ENCODE measurements at regions not wholly inside any gene's neighbourhood (a gene's known extent, or its start where the extent isn't known, plus 50 kb on each side); places are given as distances from the start of the nearest gene placed in this dataset.

DNA sequence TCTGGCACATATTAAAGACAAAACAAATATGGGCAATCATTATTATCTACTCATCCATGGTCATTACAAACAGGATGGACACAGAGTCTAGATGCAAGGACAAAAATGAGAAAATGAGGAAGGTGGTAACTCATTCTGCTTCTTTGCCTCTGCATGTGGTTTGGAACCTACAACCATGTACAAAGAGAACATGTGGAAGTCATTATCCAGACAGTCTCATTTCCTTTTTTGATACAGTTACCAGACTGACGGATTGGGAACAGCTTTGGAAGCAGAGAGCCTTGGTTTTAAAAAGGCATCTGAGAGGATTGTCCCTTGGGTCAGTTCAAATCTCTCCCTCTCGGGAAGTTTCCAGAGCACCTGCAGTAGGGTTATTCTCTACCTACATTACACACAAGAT, 433.4 kb upstream of the TNC start:
- no peak for TF ChIP-seq EZH2 (optimal IDR thresholded peaks at IDR 0.05; ENCODE audit: low read depth, low read length)
- TF ChIP-seq, protein P1, sequence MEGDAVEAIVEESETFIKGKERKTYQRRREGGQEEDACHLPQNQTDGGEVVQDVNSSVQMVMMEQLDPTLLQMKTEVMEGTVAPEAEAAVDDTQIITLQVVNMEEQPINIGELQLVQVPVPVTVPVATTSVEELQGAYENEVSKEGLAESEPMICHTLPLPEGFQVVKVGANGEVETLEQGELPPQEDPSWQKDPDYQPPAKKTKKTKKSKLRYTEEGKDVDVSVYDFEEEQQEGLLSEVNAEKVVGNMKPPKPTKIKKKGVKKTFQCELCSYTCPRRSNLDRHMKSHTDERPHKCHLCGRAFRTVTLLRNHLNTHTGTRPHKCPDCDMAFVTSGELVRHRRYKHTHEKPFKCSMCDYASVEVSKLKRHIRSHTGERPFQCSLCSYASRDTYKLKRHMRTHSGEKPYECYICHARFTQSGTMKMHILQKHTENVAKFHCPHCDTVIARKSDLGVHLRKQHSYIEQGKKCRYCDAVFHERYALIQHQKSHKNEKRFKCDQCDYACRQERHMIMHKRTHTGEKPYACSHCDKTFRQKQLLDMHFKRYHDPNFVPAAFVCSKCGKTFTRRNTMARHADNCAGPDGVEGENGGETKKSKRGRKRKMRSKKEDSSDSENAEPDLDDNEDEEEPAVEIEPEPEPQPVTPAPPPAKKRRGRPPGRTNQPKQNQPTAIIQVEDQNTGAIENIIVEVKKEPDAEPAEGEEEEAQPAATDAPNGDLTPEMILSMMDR (IDR thresholded peaks at IDR 0.05; ENCODE audit: low read length): no peak
- no peak for TF ChIP-seq EZH2phosphoT487 (IDR thresholded peaks at IDR 0.05; ENCODE audit: low read length)
